VCaP (cell line): ENCODE measurements at regions not wholly inside any gene's neighbourhood (a gene's known extent, or its start where the extent isn't known, plus 50 kb on each side); places are given as distances from the start of the nearest gene placed in this dataset.

Experiments
- H3K27ac ChIP-seq: fragments of 450-650 bp; 2 replicates; pipeline ENCODE4 v1.5.1; 2017
- CTCF ChIP-seq: fragments of 450-650 bp; conservative IDR thresholded peaks from 2 replicates; pipeline ENCODE4 v1.5.1; 2017; ENCODE audit warnings: mild to moderate bottlenecking, moderate library complexity

GRCh38 chr7:86953219-86953618, 106.2 kb downstream of the ELAPOR2 start:
- H3K27ac ChIP-seq = no peak overlapping the region
- TF ChIP-seq CTCF = no peak

GRCh38 chr7:86951895-86952294, 107.6 kb downstream of the ELAPOR2 start:
- TF ChIP-seq CTCF = no peak
- H3K27ac ChIP-seq = no peak overlapping the region

- no peak overlapping the region for H3K27ac ChIP-seq
- TF ChIP-seq CTCF = no peak
Measured at GRCh38 chr7:86950944-86951343, 108.5 kb downstream of the ELAPOR2 start.

- TF ChIP-seq CTCF = no peak
- no peak overlapping the region for H3K27ac ChIP-seq
Measured at GRCh38 chr7:86950360-86950759, 109.1 kb downstream of the ELAPOR2 start.

- no peak overlapping the region for H3K27ac ChIP-seq
- no peak for TF ChIP-seq CTCF
Measured at GRCh38 chr7:86949779-86950260, 109.6 kb downstream of the ELAPOR2 start.

- no peak for TF ChIP-seq CTCF
Measured at GRCh38 chr7:86949052-86949778, 110.2 kb downstream of the ELAPOR2 start.

GRCh38 chr7:86947929-86948328, 111.5 kb downstream of the ELAPOR2 start:
- no peak overlapping the region for H3K27ac ChIP-seq
- TF ChIP-seq CTCF = no peak

More at GRCh38 chr7:86949052-86949778, 110.2 kb downstream of the ELAPOR2 start:
- no peak overlapping the region for H3K27ac ChIP-seq
